ENCODE measurements at regions not wholly inside any gene's neighbourhood (a gene's known extent, or its start where the extent isn't known, plus 50 kb on each side); places are given as distances from the start of the nearest gene placed in this dataset.

DNA sequence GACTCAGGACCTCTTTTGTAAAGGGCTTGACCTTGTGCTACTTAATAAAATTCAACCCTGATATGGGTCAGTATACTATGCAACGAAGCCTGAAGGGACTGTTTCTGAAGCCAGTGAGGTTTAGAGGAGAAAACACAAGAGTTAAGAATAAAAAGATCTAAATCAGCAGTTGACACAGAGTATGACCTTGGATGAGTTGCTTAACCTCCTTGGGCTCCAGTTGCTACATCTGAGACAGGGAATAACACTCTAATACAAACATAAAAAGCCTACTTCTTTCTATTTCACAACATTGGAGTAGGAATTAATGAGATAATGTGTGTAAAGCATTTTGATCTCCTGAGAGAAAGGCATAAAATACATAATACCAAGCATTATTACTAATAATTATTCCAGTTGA is 882.4 kb upstream of the ADGRL2 start:
- no TSS peak for BruUV-seq (replicated peaks)
- in situ Hi-C loops (cut with HindIII; ENCODE audit: extremely low pct_ligation_motif_present, low pct_unique_long_range_greater_than_20kb) (no loop called here), intact Hi-C loops (cut with micrococcal nuclease; ENCODE audit: unreplicated experiment) (no loop called here)
- Histone ChIP-seq H2AFZ (ENCODE audit: low read length) (no peak overlapping the region), H3K4me1 (ENCODE audit: insufficient read depth, low read length) (no peaks in the 10 kb centered on the region), H3K9ac (ENCODE audit: insufficient read depth, low read depth, low read length) (no peak overlapping the region), H3K27ac (ENCODE audit: extremely low read length, insufficient read depth, low read length) (no peak overlapping the region), H3K36me3 (replicated peaks in 1 of 2; ENCODE audit: control insufficient read depth in 1 of 2, insufficient read depth in 2 of 2, low read length in 2 of 2) (no peaks in the 10 kb centered on the region), H3K4me3 (replicated peaks in 1 of 3; ENCODE audit: insufficient read depth in 1 of 3, low read depth in 2 of 3, low read length in 3 of 3) (no peak overlapping the region), H3K27me3 (ENCODE audit: control insufficient read depth in 1 of 2, insufficient read depth in 2 of 2, low read length in 2 of 2) (no peaks in the 10 kb centered on the region), H3K4me2 (ENCODE audit: low read depth, low read length) (no peak overlapping the region), H3K79me2 (ENCODE audit: insufficient read depth, low read length) (no peaks in the 10 kb centered on the region), H4K20me1 (ENCODE audit: insufficient read depth, low read length) (no peaks in the 10 kb centered on the region), H3K9me3 (ENCODE audit: low read length) (peaks cover 74% of the 10 kb centered on the region)
- FAIRE-seq (no peak), DNase-seq (ENCODE audit: low spot score) (no peak), ATAC-seq (no peak)
- 0% methylated on average over 1 of the region's 1 CpG for WGBS (ENCODE audit: low lambda C conversion rate)
- TF ChIP-seq ZNF614 (CRISPR knock-in tag; IDR thresholded peaks at IDR 0.05; ENCODE audit: borderline replicate concordance) (no peak), SMARCE1 (IDR thresholded peaks at IDR 0.05; ENCODE audit: borderline replicate concordance) (no peak), PRPF4 (IDR thresholded peaks at IDR 0.05; ENCODE audit: low read depth, low read length, poor library complexity, severe bottlenecking) (no peak), ATF7-NPFF (CRISPR knock-in tag; IDR thresholded peaks at IDR 0.05; ENCODE audit: low read depth) (no peak), ESRRA (CRISPR knock-in tag; IDR thresholded peaks at IDR 0.05; ENCODE audit: low read depth) (no peak), ELF3 (CRISPR knock-in tag; IDR thresholded peaks at IDR 0.05) (no peak), ZNF225 (CRISPR knock-in tag; IDR thresholded peaks at IDR 0.05) (no peak), ZNF543 (CRISPR knock-in tag; IDR thresholded peaks at IDR 0.05) (no peak), ZZZ3 (CRISPR knock-in tag; IDR thresholded peaks at IDR 0.05; ENCODE audit: borderline replicate concordance) (no peak), ZNF468 (CRISPR knock-in tag; IDR thresholded peaks at IDR 0.05) (no peak), ZNF737 (CRISPR knock-in tag; IDR thresholded peaks at IDR 0.05; ENCODE audit: borderline replicate concordance) (no peak), PHF21A (CRISPR knock-in tag; IDR thresholded peaks at IDR 0.05) (no peak)
- TF ChIP-seq, protein P1, sequence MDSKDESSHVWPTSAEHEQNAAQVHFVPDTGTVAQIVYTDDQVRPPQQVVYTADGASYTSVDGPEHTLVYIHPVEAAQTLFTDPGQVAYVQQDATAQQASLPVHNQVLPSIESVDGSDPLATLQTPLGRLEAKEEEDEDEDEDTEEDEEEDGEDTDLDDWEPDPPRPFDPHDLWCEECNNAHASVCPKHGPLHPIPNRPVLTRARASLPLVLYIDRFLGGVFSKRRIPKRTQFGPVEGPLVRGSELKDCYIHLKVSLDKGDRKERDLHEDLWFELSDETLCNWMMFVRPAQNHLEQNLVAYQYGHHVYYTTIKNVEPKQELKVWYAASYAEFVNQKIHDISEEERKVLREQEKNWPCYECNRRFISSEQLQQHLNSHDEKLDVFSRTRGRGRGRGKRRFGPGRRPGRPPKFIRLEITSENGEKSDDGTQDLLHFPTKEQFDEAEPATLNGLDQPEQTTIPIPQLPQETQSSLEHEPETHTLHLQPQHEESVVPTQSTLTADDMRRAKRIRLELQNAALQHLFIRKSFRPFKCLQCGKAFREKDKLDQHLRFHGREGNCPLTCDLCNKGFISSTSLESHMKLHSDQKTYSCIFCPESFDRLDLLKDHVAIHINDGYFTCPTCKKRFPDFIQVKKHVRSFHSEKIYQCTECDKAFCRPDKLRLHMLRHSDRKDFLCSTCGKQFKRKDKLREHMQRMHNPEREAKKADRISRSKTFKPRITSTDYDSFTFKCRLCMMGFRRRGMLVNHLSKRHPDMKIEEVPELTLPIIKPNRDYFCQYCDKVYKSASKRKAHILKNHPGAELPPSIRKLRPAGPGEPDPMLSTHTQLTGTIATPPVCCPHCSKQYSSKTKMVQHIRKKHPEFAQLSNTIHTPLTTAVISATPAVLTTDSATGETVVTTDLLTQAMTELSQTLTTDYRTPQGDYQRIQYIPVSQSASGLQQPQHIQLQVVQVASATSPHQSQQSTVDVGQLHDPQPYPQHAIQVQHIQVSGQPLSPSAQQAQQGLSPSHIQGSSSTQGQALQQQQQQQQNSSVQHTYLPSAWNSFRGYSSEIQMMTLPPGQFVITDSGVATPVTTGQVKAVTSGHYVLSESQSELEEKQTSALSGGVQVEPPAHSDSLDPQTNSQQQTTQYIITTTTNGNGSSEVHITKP (CRISPR knock-in tag; IDR thresholded peaks at IDR 0.05; ENCODE audit: low read depth): no peak
- TF ChIP-seq, protein P2, sequence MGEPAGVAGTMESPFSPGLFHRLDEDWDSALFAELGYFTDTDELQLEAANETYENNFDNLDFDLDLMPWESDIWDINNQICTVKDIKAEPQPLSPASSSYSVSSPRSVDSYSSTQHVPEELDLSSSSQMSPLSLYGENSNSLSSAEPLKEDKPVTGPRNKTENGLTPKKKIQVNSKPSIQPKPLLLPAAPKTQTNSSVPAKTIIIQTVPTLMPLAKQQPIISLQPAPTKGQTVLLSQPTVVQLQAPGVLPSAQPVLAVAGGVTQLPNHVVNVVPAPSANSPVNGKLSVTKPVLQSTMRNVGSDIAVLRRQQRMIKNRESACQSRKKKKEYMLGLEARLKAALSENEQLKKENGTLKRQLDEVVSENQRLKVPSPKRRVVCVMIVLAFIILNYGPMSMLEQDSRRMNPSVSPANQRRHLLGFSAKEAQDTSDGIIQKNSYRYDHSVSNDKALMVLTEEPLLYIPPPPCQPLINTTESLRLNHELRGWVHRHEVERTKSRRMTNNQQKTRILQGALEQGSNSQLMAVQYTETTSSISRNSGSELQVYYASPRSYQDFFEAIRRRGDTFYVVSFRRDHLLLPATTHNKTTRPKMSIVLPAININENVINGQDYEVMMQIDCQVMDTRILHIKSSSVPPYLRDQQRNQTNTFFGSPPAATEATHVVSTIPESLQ (CRISPR knock-in tag; conservative IDR thresholded peaks at IDR 0.05): no peak
- TF ChIP-seq, protein P3, sequence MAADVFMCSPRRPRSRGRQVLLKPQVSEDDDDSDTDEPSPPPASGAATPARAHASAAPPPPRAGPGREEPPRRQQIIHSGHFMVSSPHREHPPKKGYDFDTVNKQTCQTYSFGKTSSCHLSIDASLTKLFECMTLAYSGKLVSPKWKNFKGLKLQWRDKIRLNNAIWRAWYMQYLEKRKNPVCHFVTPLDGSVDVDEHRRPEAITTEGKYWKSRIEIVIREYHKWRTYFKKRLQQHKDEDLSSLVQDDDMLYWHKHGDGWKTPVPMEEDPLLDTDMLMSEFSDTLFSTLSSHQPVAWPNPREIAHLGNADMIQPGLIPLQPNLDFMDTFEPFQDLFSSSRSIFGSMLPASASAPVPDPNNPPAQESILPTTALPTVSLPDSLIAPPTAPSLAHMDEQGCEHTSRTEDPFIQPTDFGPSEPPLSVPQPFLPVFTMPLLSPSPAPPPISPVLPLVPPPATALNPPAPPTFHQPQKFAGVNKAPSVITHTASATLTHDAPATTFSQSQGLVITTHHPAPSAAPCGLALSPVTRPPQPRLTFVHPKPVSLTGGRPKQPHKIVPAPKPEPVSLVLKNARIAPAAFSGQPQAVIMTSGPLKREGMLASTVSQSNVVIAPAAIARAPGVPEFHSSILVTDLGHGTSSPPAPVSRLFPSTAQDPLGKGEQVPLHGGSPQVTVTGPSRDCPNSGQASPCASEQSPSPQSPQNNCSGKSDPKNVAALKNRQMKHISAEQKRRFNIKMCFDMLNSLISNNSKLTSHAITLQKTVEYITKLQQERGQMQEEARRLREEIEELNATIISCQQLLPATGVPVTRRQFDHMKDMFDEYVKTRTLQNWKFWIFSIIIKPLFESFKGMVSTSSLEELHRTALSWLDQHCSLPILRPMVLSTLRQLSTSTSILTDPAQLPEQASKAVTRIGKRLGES (CRISPR knock-in tag; IDR thresholded peaks at IDR 0.05; ENCODE audit: borderline replicate concordance): no peak
- ChIA-PET CTCF (ENCODE audit: low intra/inter-chr PET ratio, low total read pairs) (no interaction called here), POLR2A (no interaction called here)

Measured in HepG2 (cell line).